Lower leg skin (tissue), 3 donors: ENCODE measurements at regions not wholly inside any gene's neighbourhood (a gene's known extent, or its start where the extent isn't known, plus 50 kb on each side); places are given as distances from the start of the nearest gene placed in this dataset.

Experiments used
- CTCF ChIP-seq, 3 donors: fragments of 450-650 bp; IDR thresholded peaks; one replicate each; pipeline ENCODE4 v1.5.1; 2016; ENCODE audit warnings: antibody characterized with exemption in 3 of 3, mild to moderate bottlenecking in 3 of 3, moderate library complexity in 2 of 3
- POLR2A ChIP-seq, 2 donors: fragments of 450-650 bp; IDR thresholded peaks; one replicate each; pipeline ENCODE4 v1.6.1; 2016 to 2017; ENCODE audit warnings: antibody characterized with exemption in 2 of 2, mild to moderate bottlenecking in 1 of 2, moderate library complexity in 1 of 2

DNA sequence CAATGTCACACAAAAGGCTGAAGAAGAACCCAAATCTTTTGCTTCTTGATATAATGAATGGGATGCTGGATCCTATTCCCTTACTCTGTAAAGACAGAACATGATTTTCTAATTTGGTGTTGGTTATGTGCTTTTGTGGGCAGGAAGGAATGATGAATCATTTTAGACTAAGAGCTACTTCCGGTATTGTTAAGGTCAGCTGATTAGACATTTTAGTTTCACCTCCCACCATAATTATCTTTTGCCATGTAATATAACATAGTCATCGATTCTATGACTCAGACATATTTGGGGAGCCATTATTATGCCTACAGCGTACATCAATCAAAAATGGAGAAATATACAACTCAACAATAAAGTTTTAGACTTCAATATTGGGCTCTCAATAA is 265.3 kb downstream of the ZNF674 start:
- TF ChIP-seq CTCF (IDR thresholded peaks at IDR 0.05) = no peak
- no peak for TF ChIP-seq POLR2A (IDR thresholded peaks at IDR 0.05)
